Heart right ventricle (tissue), 16 donors: ENCODE measurements at regions not wholly inside any gene's neighbourhood (a gene's known extent, or its start where the extent isn't known, plus 50 kb on each side); places are given as distances from the start of the nearest gene placed in this dataset.
A peak's percentile ranks its signal among the peaks of the same experiment; 100 is the strongest.

ENCODE experiments used
- ATAC-seq, 8 donors: fragments of 200-7000 bp; cut with Tn5 transposase; one replicate each; pipeline ENCODE4 v1.9.1; 2020; ENCODE audit warnings: mild to moderate bottlenecking in 8 of 8, moderate library complexity in 8 of 8, moderate number of reproducible peaks in 1 of 8
- DNase-seq, 2 donors: peaks; one replicate each; pipeline ENCODE4 v3.0.0-alpha.2; 2020
- H3K27ac ChIP-seq, 10 donors: fragments of 200-600 bp; sonication (generic) in 2 of 10; one replicate each; pipeline versions ENCODE4 v1.5.0 to v1.8.0; 2020 to 2022; ENCODE audit warnings: mild to moderate bottlenecking in 3 of 10
- H3K27me3 ChIP-seq, 7 donors: fragments of 200-600 bp; one replicate each; pipeline ENCODE4 v1.8.0; 2021 to 2022; ENCODE audit warnings: mild to moderate bottlenecking in 2 of 7
- H3K36me3 ChIP-seq, 9 donors: fragments of 200-600 bp; sonication (generic) in 1 of 9; one replicate each; pipeline versions ENCODE4 v1.5.0 to v1.8.0; 2020 to 2022; ENCODE audit warnings: mild to moderate bottlenecking in 2 of 9
- H3K4me1 ChIP-seq, 9 donors: fragments of 200-600 bp; sonication (generic) in 1 of 9; one replicate each; pipeline versions ENCODE4 v1.5.0 to v1.8.0; 2020 to 2022; ENCODE audit warnings: mild to moderate bottlenecking in 4 of 9
- H3K4me3 ChIP-seq, 10 donors: fragments of 200-600 bp; sonication (generic) in 2 of 10; one replicate each; pipeline versions ENCODE4 v1.5.0 to v1.8.0; 2020 to 2022; ENCODE audit warnings: mild to moderate bottlenecking in 7 of 10, moderate library complexity in 2 of 10
- H3K9me3 ChIP-seq, 11 donors: fragments of 200-600 bp in 10 of 11; sonication (generic) in 2 of 11; one replicate each; pipeline versions ENCODE4 v1.5.0 to v1.8.0; 2013 to 2022; ENCODE audit warnings: mild to moderate bottlenecking in 2 of 11, control low read depth in 1 of 11, moderate library complexity in 1 of 11
- CTCF ChIP-seq, 9 donors: fragments of 200-600 bp; sonication (generic) in 2 of 9; IDR thresholded peaks; one replicate each; pipeline versions ENCODE4 v1.5.0 to v1.8.0; 2021 to 2022; ENCODE audit warnings: antibody characterized with exemption in 9 of 9, mild to moderate bottlenecking in 5 of 9, moderate library complexity in 1 of 9
- WGBS, 2 donors: extraction: QIAGEN DNeasy Blood & Tissue Kit; methylation state at CpG; one replicate each; pipeline ENCODE4 v1.1.7; 2013; ENCODE audit warnings: inconsistent platforms in 1 of 2; 5-methylcytosine and 5-hydroxymethylcytosine counted together
- intact Hi-C, 10 donors: fragments of 100-400 bp; cut with DNase I; formaldehyde crosslinking; loops; one replicate each; pipeline versions ENCODE4 v1.11.1 to v1.14.2; 2022
- donor health status: Arrhythmogenic right ventricular cardiomyopathy.
- donor health status: ischemic (EF 13 %, LVEDD 7.1; RV severe dilation, severe dysfunction).
- donor health status: healthy with polysubstance abuse.
- donor health status: DM: no; HTN: yes; CAD: no.
- donor health status: DM: no; HTN: no; CAD: no.
- donor health status: ischemic (EF 25% LVEDD 6.9; RV normal size, moderate dysfunction).
- donor health status: ischemic (EF 25% LVEDD 5.7; RV mildly dilated, moderate dysfunction).
- donor health status: healthy.
- donor health status: DM: yes; HTN: yes; CAD: no.
- donor health status: Ischemic cardiomyopathy.
- donor health status: ischemic (EF 35%, LVEDD 5.7; RV mildly dilated, moderate dysfunction).
- donor health status: nonischemic (EF 11% LVEDD 7.7; RV severe dilation, severe dysfunction).
- donor health status: DM: yes; HTN: yes; CAD: no.
- donor health status: PGD.
- donor health status: ischemic (EF 29% LVEDD 5.4; RV normal size, mild dysfunction).
- donor health status: nonischemic (EF 23%, LVEDD 6.1; RV moderate dilation, normal function).

DNA sequence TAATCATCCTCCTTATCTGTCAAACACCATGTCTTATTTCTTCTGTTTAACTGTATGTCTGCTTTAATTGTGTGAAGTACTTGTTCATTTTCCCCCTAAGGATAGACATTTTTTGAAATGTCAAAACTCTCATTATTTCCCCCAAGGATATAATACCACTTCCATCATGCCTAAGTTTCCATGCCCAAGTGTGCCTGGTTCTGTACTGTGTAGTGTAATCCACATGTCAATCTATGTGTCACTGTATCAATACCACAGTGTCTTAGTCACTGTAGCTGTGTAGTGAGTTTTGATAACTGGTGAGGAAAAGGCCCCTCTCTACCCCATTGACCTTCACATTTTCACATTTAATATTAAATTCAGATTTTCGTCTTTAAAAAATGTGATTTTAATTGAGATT is 1265.5 kb downstream of the PCDH9 start:
- H3K36me3 ChIP-seq: no peaks in the 10 kb centered on the region
- H3K27ac ChIP-seq: no peak overlapping the region
- ATAC-seq (no peak), DNase-seq (no peak)
- H3K9me3 ChIP-seq: peaks cover 0 to 24% (median 0%) of the 10 kb centered on the region in 11 donors
- 82 to 88% methylated on average over 1 of the region's 1 CpG for WGBS, 2 donors
- no peaks in the 10 kb centered on the region for H3K4me1 ChIP-seq
- H3K4me3 ChIP-seq: no peak overlapping the region
- TF ChIP-seq CTCF (IDR thresholded peaks at IDR 0.05): no peak
- H3K27me3 ChIP-seq: no peaks in the 10 kb centered on the region
- intact Hi-C loops: no loop called here

DNA sequence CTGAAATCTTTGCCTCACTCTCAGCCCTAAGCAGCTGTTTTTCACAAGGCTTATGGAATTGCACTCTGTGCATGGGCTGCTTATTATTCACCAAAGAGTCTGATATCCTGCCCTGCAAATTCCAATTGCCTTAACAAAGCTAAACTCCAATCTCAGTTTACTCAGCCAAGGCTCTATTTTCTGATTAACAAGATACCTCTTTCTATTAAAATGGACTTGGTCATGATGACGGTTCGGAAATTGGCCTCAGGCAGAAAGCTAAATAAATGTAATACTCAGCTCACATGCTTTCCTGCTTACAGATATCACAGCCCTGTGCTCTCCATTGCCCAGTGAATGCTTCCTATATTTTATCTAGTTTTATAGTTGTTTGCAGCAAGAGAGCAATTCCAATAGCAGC is 1270.8 kb downstream of the PCDH9 start:
- Histone ChIP-seq H3K36me3 (no peaks in the 10 kb centered on the region), H3K4me3 (no peak overlapping the region), H3K27me3 (no peaks in the 10 kb centered on the region), H3K9me3 (peaks cover 0 to 36% (median 8%) of the 10 kb centered on the region in 11 donors), H3K27ac (no peak overlapping the region), H3K4me1 (no peaks in the 10 kb centered on the region)
- WGBS, 2 donors: 71 to 85% methylated on average over 2 of the region's 2 CpGs
- no peak for DNase-seq
- TF ChIP-seq CTCF (IDR thresholded peaks at IDR 0.05): no peak
- no peak for ATAC-seq
- intact Hi-C loops: no loop called here

- no peak for TF ChIP-seq CTCF (IDR thresholded peaks at IDR 0.05)
- intact Hi-C loops: loop anchor here in 3 of 10 donors (10.0 kb wide), 3 partner anchors 1148 to 1288 kb away; partner anchors contain the start of gene PCDH9 (in 1 of the 3)
- H3K36me3 ChIP-seq: no peaks in the 10 kb centered on the region
- no peak for ATAC-seq
- no peaks in the 10 kb centered on the region for H3K9me3 ChIP-seq
- H3K27me3 ChIP-seq: no peaks in the 10 kb centered on the region
- no peak overlapping the region for H3K27ac ChIP-seq
- DNase-seq: no peak
- peaks cover 0 to 12% (median 0%) of the 10 kb centered on the region in 9 donors for H3K4me1 ChIP-seq
- 79 to 96% methylated on average over 4 of the region's 4 CpGs for WGBS, 2 donors
- H3K4me3 ChIP-seq: no peak overlapping the region
These were observed 1283.7 kb downstream of the PCDH9 start for GRCh38 chr13:65946387-65946786.

DNA sequence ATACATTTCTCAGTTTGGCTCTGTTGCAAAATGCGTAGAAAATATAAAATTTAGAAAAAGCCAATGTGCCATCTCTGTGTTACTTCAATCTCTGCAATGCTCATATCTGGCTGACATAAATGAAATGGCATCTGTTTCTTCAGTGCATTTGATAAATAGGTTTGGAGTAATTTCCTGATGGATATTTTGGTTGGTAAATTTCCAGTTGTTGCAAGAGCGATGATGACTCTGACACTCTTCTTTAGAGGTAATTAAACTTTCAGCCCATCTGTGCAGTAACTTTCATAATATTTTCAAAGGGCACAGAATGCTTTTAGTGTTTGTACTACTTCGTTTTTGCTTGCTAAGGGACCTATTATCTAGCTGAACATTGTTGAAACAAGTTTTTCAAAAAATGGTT is 1286.4 kb downstream of the PCDH9 start:
- peaks cover 0 to 12% (median 0%) of the 10 kb centered on the region in 9 donors for H3K4me1 ChIP-seq
- no peaks in the 10 kb centered on the region for H3K36me3 ChIP-seq
- DNase-seq (no peak), ATAC-seq (peak in 1 of 8 donors; percentile 61)
- WGBS, 2 donors: 35 to 54% methylated on average over 3 of the region's 3 CpGs
- H3K27ac ChIP-seq: peak overlapping the region in 1 of 10 donors; percentile 0
- peak overlapping the region in 2 of 10 donors; percentile 6 to 28 for H3K4me3 ChIP-seq
- TF ChIP-seq CTCF (IDR thresholded peaks at IDR 0.05): no peak
- no peaks in the 10 kb centered on the region for H3K9me3 ChIP-seq
- intact Hi-C loops: loop anchor here in 4 of 10 donors (5.0 to 10.0 kb wide), 4 partner anchors 1151 to 1291 kb away; partner anchors contain the start of gene PCDH9 (in 3 of the 4)
- no peaks in the 10 kb centered on the region for H3K27me3 ChIP-seq
